GM21381 (cell line): ENCODE measurements at regions not wholly inside any gene's neighbourhood (a gene's known extent, or its start where the extent isn't known, plus 50 kb on each side); places are given as distances from the start of the nearest gene placed in this dataset.

Experiments used
- ATAC-seq: cut with Tn5 transposase; IDR thresholded peaks from one replicate; pipeline ENCODE4 v1.9.1; 2021; ENCODE audit warnings: mild to moderate bottlenecking, moderate library complexity; ENCODE audit not compliant: unreplicated experiment

- no peak for ATAC-seq
Observed at GRCh38 chr3:25074149-25074548, 353.9 kb upstream of the RARB start.

- no peak for ATAC-seq
Observed at GRCh38 chr3:25080461-25080860, 347.6 kb upstream of the RARB start.

GRCh38 chr3:25084016-25084415, 344.0 kb upstream of the RARB start:
- no peak for ATAC-seq

- no peak for ATAC-seq
Observed at GRCh38 chr3:25086721-25087120, 341.3 kb upstream of the RARB start.

GRCh38 chr3:25088284-25088683, 339.8 kb upstream of the RARB start:
- ATAC-seq: no peak

GRCh38 chr3:25090698-25091453, 337.2 kb upstream of the RARB start:
- no peak for ATAC-seq

GRCh38 chr3:25091934-25092333, 336.1 kb upstream of the RARB start:
- ATAC-seq: no peak

- no peak for ATAC-seq
Observed at GRCh38 chr3:25094932-25095685, 333.0 kb upstream of the RARB start.

- ATAC-seq: no peak
Observed at GRCh38 chr3:25096536-25096935, 331.5 kb upstream of the RARB start.

- ATAC-seq: no peak
Observed at GRCh38 chr3:25097023-25097422, 331.0 kb upstream of the RARB start.

GRCh38 chr3:25099666-25100065, 328.4 kb upstream of the RARB start:
- no peak for ATAC-seq

GRCh38 chr3:25103391-25103790, 324.7 kb upstream of the RARB start:
- no peak for ATAC-seq

- no peak for ATAC-seq
Observed at GRCh38 chr3:25107918-25108617, 320.0 kb upstream of the RARB start.

- no peak for ATAC-seq
Observed at GRCh38 chr3:25110642-25111041, 317.4 kb upstream of the RARB start.

GRCh38 chr3:25113891-25114290, 314.2 kb upstream of the RARB start:
- ATAC-seq: no peak

GRCh38 chr3:25114532-25114931, 313.5 kb upstream of the RARB start:
- no peak for ATAC-seq

- ATAC-seq: no peak
Observed at GRCh38 chr3:25117005-25117593, 311.0 kb upstream of the RARB start.

- no peak for ATAC-seq
Observed at GRCh38 chr3:25119682-25120081, 308.4 kb upstream of the RARB start.

GRCh38 chr3:25120665-25121064, 307.4 kb upstream of the RARB start:
- no peak for ATAC-seq

GRCh38 chr3:25125201-25125600, 302.9 kb upstream of the RARB start:
- no peak for ATAC-seq

GRCh38 chr3:25128735-25129134, 299.3 kb upstream of the RARB start:
- no peak for ATAC-seq
